ENCODE measurements at regions not wholly inside any gene's neighbourhood (a gene's known extent, or its start where the extent isn't known, plus 50 kb on each side); places are given as distances from the start of the nearest gene placed in this dataset.

DNA sequence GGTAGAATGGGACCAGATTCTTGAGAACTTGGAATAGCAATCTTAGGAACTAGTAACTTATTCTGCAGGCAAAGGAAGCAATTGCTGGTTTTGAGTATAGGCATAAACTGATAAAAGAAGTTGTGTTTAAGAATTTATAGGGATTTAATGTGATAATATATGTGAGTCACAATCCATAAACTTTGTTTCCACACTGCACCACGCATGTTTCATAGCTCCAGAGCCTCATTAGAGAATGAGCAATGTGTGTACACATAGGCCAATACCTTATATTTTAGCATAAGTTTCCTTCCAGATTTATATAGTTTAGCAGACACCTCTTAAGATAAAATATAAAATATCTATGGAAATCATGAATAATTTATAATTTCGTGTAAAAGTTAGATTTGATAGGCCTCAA is 175.5 kb upstream of the SEMA3A start:
- Histone ChIP-seq H3K27me3 (ENCODE audit: low read length) (no peaks in the 10 kb centered on the region), H3K4me1 (ENCODE audit: low read length) (no peaks in the 10 kb centered on the region), H3K79me2 (ENCODE audit: low read length) (no peaks in the 10 kb centered on the region), H3K36me3 (ENCODE audit: insufficient read depth, low read length) (no peaks in the 10 kb centered on the region), H3K9ac (ENCODE audit: low read length) (no peak overlapping the region), H3K27ac (ENCODE audit: low read length) (no peak overlapping the region), H4K20me1 (ENCODE audit: insufficient read depth, low read depth, low read length) (no peaks in the 10 kb centered on the region), H3K4me2 (ENCODE audit: low read depth, low read length, poor library complexity, severe bottlenecking) (no peak overlapping the region), H3K4me3 (ENCODE audit: low read length) (no peak overlapping the region), H3K9me3 (ENCODE audit: low read length) (peaks cover 29% of the 10 kb centered on the region), H2AFZ (ENCODE audit: low read length) (no peak overlapping the region), H3K9me2 (replicated peaks; ENCODE audit: insufficient read depth, low read length) (no peaks in the 10 kb centered on the region)
- no peak for DNase-seq

DNA sequence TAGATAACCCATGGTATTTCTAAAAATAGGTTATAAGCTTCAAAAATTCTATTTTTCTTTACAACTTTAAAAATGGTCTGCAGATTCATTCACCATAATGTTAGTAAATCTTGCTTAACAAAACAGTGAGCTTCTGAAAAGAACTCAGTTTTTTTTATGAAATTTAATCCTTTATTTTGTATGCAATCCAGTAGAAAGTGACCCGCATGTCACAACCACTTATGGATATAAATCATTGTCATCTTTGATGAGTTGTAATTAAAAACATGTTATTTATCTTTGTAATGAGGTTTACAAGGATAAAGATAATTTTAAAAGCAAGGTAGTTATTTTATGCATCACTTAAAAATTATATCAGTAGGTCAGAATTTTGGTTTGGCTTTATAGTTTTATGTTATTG is 173.5 kb upstream of the SEMA3A start:
- no peak for DNase-seq
- H3K4me3 ChIP-seq (ENCODE audit: low read length), result no peak overlapping the region

DNA sequence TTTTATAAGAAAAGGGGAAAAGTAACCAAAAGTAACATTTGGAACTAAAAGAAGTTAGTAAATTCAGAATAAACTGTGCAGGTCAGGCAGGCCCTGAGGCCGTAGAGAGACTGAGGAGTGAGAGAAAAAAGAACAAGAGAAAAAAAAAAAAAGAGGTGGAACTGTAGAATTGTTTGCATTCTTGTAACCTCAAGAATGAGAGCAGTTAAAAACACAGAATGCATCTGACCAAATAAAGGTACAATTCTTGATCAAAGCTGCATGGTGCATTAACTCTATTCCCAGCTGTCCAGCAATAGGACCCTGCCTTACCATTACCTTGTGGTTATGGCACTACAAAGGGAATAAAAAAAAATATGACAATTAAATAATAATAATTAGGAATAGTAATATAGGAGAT is 170.1 kb upstream of the SEMA3A start:
- Histone ChIP-seq H3K4me2 (ENCODE audit: low read depth, low read length, poor library complexity, severe bottlenecking) (no peak overlapping the region), H2AFZ (ENCODE audit: low read length) (no peak overlapping the region), H3K36me3 (ENCODE audit: insufficient read depth, low read length) (no peaks in the 10 kb centered on the region), H4K20me1 (ENCODE audit: insufficient read depth, low read depth, low read length) (no peaks in the 10 kb centered on the region), H3K9me2 (replicated peaks; ENCODE audit: insufficient read depth, low read length) (no peaks in the 10 kb centered on the region), H3K79me2 (ENCODE audit: low read length) (no peaks in the 10 kb centered on the region), H3K9ac (ENCODE audit: low read length) (no peak overlapping the region), H3K27ac (ENCODE audit: low read length) (no peak overlapping the region), H3K4me1 (ENCODE audit: low read length) (no peaks in the 10 kb centered on the region), H3K4me3 (ENCODE audit: low read length) (no peak overlapping the region), H3K27me3 (ENCODE audit: low read length) (no peaks in the 10 kb centered on the region), H3K9me3 (ENCODE audit: low read length) (peaks cover 8% of the 10 kb centered on the region; the same call in 1 of the 2 replicates)
- no peak for DNase-seq

More for the DNA sequence above, 173.5 kb upstream of the SEMA3A start:
- H3K27me3 ChIP-seq (ENCODE audit: low read length), result no peaks in the 10 kb centered on the region
- H3K4me2 ChIP-seq (ENCODE audit: low read depth, low read length, poor library complexity, severe bottlenecking), result no peak overlapping the region
- H2AFZ ChIP-seq (ENCODE audit: low read length), result no peak overlapping the region
- no peak overlapping the region for H3K9ac ChIP-seq (ENCODE audit: low read length)
- H4K20me1 ChIP-seq (ENCODE audit: insufficient read depth, low read depth, low read length), result no peaks in the 10 kb centered on the region
- no peaks in the 10 kb centered on the region for H3K4me1 ChIP-seq (ENCODE audit: low read length)
- no peaks in the 10 kb centered on the region for H3K36me3 ChIP-seq (ENCODE audit: insufficient read depth, low read length)
- no peaks in the 10 kb centered on the region for H3K79me2 ChIP-seq (ENCODE audit: low read length)
- H3K9me2 ChIP-seq (replicated peaks; ENCODE audit: insufficient read depth, low read length), result no peaks in the 10 kb centered on the region
- H3K27ac ChIP-seq (ENCODE audit: low read length), result no peak overlapping the region
- H3K9me3 ChIP-seq (ENCODE audit: low read length), result peaks cover 24% of the 10 kb centered on the region

DNA sequence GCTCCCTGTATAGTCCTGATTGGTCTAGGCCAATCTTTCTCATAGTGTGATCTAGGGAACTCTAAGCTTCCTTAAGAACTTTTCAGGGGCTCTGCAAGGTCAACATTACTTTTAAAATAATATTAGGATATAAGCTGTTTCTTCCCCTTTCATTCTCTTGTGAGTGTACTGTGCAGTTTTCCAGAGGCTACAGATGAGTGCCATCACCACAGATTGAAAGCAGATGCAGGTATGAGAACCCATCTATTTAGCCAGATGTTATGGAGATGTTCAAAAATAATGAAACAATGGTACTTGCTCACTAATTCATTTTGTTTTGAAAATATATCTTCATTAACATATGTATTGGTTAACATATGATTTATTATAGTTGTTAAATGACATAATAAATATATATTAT is 169.2 kb upstream of the SEMA3A start:
- no peak overlapping the region for H3K27ac ChIP-seq (ENCODE audit: low read length)
- H2AFZ ChIP-seq (ENCODE audit: low read length), result no peak overlapping the region
- H3K79me2 ChIP-seq (ENCODE audit: low read length), result no peaks in the 10 kb centered on the region
- no peaks in the 10 kb centered on the region for H3K27me3 ChIP-seq (ENCODE audit: low read length)
- no peaks in the 10 kb centered on the region for H3K36me3 ChIP-seq (ENCODE audit: insufficient read depth, low read length)
- no peak overlapping the region for H3K4me3 ChIP-seq (ENCODE audit: low read length)
- no peak for DNase-seq
- no peak overlapping the region for H3K4me2 ChIP-seq (ENCODE audit: low read depth, low read length, poor library complexity, severe bottlenecking)
- no peaks in the 10 kb centered on the region for H3K4me1 ChIP-seq (ENCODE audit: low read length)
- no peak overlapping the region for H3K9ac ChIP-seq (ENCODE audit: low read length)
- no peaks in the 10 kb centered on the region for H4K20me1 ChIP-seq (ENCODE audit: insufficient read depth, low read depth, low read length)
- peaks cover 8% of the 10 kb centered on the region; the same call in 1 of the 2 replicates for H3K9me3 ChIP-seq (ENCODE audit: low read length)
- H3K9me2 ChIP-seq (replicated peaks; ENCODE audit: insufficient read depth, low read length), result no peaks in the 10 kb centered on the region

DNA sequence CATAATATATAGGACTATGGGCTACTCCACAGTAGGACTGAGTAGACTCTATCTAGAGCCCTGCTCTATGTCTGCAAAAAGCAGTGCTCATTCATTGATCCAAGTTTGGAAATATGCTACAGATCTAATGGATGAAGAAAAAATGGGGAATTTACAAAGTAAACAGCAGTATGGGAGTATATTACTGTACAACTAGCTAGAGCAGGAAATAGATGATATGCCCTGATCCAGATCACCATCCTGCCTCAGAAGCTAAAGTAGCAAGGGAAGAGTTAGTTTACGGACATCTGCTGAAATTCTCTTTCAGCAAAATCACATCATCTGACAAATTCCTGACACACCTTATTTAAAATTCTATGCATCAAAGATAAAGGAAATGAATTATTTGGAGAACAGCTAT is 168.2 kb upstream of the SEMA3A start:
- no peak overlapping the region for H2AFZ ChIP-seq (ENCODE audit: low read length)
- H3K4me3 ChIP-seq (ENCODE audit: low read length), result no peak overlapping the region
- H3K9me2 ChIP-seq (replicated peaks; ENCODE audit: insufficient read depth, low read length), result no peaks in the 10 kb centered on the region
- H3K4me2 ChIP-seq (ENCODE audit: low read depth, low read length, poor library complexity, severe bottlenecking), result no peak overlapping the region
- no peaks in the 10 kb centered on the region for H3K27me3 ChIP-seq (ENCODE audit: low read length)
- no peaks in the 10 kb centered on the region for H3K79me2 ChIP-seq (ENCODE audit: low read length)
- peaks cover 8% of the 10 kb centered on the region; the same call in 1 of the 2 replicates for H3K9me3 ChIP-seq (ENCODE audit: low read length)
- no peaks in the 10 kb centered on the region for H4K20me1 ChIP-seq (ENCODE audit: insufficient read depth, low read depth, low read length)
- no peaks in the 10 kb centered on the region for H3K4me1 ChIP-seq (ENCODE audit: low read length)
- no peaks in the 10 kb centered on the region for H3K36me3 ChIP-seq (ENCODE audit: insufficient read depth, low read length)
- no peak overlapping the region for H3K27ac ChIP-seq (ENCODE audit: low read length)
- DNase-seq, result no peak
- no peak overlapping the region for H3K9ac ChIP-seq (ENCODE audit: low read length)

DNA sequence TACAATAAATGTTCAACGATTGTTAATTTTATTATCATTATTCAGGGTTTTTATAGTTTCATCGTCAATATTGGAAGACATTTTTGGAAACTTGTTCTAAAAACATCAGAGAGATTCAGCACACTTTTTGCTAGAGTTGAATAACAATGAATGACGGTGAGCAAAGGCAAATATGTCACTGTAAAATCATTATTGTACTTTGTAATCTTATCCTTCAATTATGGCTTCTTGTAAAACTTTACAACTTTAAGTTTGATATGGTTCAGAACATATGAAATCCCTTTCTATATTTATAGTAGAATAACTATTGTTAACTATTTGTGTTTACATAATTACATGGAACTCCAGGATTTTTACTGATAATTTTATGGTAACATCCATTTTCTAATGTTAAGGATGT is 167.8 kb upstream of the SEMA3A start:
- Histone ChIP-seq H3K9me2 (replicated peaks; ENCODE audit: insufficient read depth, low read length) (no peaks in the 10 kb centered on the region), H3K4me3 (ENCODE audit: low read length) (no peak overlapping the region), H2AFZ (ENCODE audit: low read length) (no peak overlapping the region), H3K27ac (ENCODE audit: low read length) (no peak overlapping the region), H3K9ac (ENCODE audit: low read length) (no peak overlapping the region), H3K27me3 (ENCODE audit: low read length) (no peaks in the 10 kb centered on the region), H3K79me2 (ENCODE audit: low read length) (no peaks in the 10 kb centered on the region), H3K9me3 (ENCODE audit: low read length) (peaks cover 5% of the 10 kb centered on the region; the same call in 1 of the 2 replicates), H3K4me1 (ENCODE audit: low read length) (no peaks in the 10 kb centered on the region), H3K36me3 (ENCODE audit: insufficient read depth, low read length) (no peaks in the 10 kb centered on the region), H4K20me1 (ENCODE audit: insufficient read depth, low read depth, low read length) (no peaks in the 10 kb centered on the region), H3K4me2 (ENCODE audit: low read depth, low read length, poor library complexity, severe bottlenecking) (no peak overlapping the region)
- DNase-seq, result no peak

DNA sequence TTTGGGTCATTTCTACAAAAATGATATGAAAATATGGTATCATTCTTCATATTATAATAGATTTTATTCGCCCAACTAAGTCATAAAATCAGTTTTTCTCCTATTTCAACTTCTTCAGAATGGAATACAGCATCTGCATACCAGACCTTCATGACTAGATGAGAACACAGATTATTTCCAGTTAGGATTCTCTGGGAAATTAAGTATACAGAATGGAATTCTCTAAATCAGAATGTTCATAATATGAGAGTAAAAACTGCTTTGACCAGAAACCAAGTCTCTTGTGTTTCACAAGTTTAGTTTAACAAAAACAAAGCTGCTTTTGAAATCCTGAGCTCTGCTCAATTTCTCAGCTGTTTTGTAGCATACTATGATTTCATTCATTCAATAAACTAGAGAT is 160.3 kb upstream of the SEMA3A start:
- Histone ChIP-seq H2AFZ (ENCODE audit: low read length) (no peak overlapping the region), H3K4me1 (ENCODE audit: low read length) (no peaks in the 10 kb centered on the region), H3K79me2 (ENCODE audit: low read length) (no peaks in the 10 kb centered on the region), H3K27me3 (ENCODE audit: low read length) (no peaks in the 10 kb centered on the region), H3K27ac (ENCODE audit: low read length) (no peak overlapping the region), H3K9ac (ENCODE audit: low read length) (no peak overlapping the region), H3K9me3 (ENCODE audit: low read length) (peaks cover 1% of the 10 kb centered on the region), H3K9me2 (replicated peaks; ENCODE audit: insufficient read depth, low read length) (no peaks in the 10 kb centered on the region), H4K20me1 (ENCODE audit: insufficient read depth, low read depth, low read length) (no peaks in the 10 kb centered on the region), H3K36me3 (ENCODE audit: insufficient read depth, low read length) (no peaks in the 10 kb centered on the region), H3K4me2 (ENCODE audit: low read depth, low read length, poor library complexity, severe bottlenecking) (no peak overlapping the region), H3K4me3 (ENCODE audit: low read length) (no peak overlapping the region)
- DNase-seq, result no peak

DNA sequence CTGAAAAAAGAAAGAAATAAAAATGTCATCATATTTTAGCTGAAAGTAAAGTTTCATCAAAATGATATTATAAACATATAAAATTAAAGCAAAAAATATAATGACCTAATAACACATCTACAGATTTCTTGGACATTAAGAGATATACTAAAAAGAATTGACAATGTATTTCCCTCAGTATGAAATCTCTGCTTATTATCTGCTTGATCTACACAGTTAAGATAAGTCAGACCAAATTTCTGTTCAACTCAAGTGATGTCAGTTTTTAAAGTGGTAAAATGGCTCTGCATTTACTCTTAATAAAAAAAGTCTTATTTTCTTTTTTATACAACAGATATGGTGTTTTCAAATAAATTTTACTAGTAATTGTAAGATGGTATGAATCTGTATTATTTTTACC is 159.4 kb upstream of the SEMA3A start:
- no peak overlapping the region for H3K4me3 ChIP-seq (ENCODE audit: low read length)
- no peaks in the 10 kb centered on the region for H4K20me1 ChIP-seq (ENCODE audit: insufficient read depth, low read depth, low read length)
- no peak overlapping the region for H3K9ac ChIP-seq (ENCODE audit: low read length)
- H3K27ac ChIP-seq (ENCODE audit: low read length), result no peak overlapping the region
- H3K9me2 ChIP-seq (replicated peaks; ENCODE audit: insufficient read depth, low read length), result no peaks in the 10 kb centered on the region
- peaks cover 4% of the 10 kb centered on the region for H3K9me3 ChIP-seq (ENCODE audit: low read length)
- no peak overlapping the region for H3K4me2 ChIP-seq (ENCODE audit: low read depth, low read length, poor library complexity, severe bottlenecking)
- H3K79me2 ChIP-seq (ENCODE audit: low read length), result no peaks in the 10 kb centered on the region
- H3K4me1 ChIP-seq (ENCODE audit: low read length), result no peaks in the 10 kb centered on the region
- DNase-seq, result no peak
- H3K27me3 ChIP-seq (ENCODE audit: low read length), result no peaks in the 10 kb centered on the region
- no peaks in the 10 kb centered on the region for H3K36me3 ChIP-seq (ENCODE audit: insufficient read depth, low read length)
- no peak overlapping the region for H2AFZ ChIP-seq (ENCODE audit: low read length)

DNA sequence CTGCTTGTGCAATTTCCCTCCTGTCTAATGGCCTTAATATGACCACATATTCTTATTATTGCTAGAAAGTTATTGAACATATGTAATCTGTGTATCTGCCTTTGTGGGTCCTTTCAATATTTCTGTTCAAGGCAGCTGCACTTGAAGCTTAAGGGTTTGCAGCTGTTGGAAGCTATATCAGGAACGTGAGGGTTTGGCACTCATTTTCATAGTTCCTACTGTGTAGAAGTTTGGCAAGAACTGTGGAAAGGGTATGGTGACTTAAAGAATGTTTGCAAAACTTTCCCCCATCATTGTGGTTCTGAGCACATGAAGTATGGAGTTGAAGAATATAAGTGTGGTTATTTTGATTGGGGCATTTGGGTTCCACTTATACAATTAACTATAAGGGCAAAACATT is 144.7 kb upstream of the SEMA3A start:
- H2AFZ ChIP-seq (ENCODE audit: low read length), result no peak overlapping the region
- H3K9me2 ChIP-seq (replicated peaks; ENCODE audit: insufficient read depth, low read length), result no peaks in the 10 kb centered on the region
- H3K4me1 ChIP-seq (ENCODE audit: low read length), result no peaks in the 10 kb centered on the region
- H4K20me1 ChIP-seq (ENCODE audit: insufficient read depth, low read depth, low read length), result no peaks in the 10 kb centered on the region
- H3K9ac ChIP-seq (ENCODE audit: low read length), result no peak overlapping the region
- no peaks in the 10 kb centered on the region for H3K27me3 ChIP-seq (ENCODE audit: low read length)
- H3K79me2 ChIP-seq (ENCODE audit: low read length), result no peaks in the 10 kb centered on the region
- H3K9me3 ChIP-seq (ENCODE audit: low read length), result peaks cover 18% of the 10 kb centered on the region
- H3K27ac ChIP-seq (ENCODE audit: low read length), result no peak overlapping the region
- no peak for DNase-seq
- H3K36me3 ChIP-seq (ENCODE audit: insufficient read depth, low read length), result no peaks in the 10 kb centered on the region
- no peak overlapping the region for H3K4me3 ChIP-seq (ENCODE audit: low read length)
- H3K4me2 ChIP-seq (ENCODE audit: low read depth, low read length, poor library complexity, severe bottlenecking), result no peak overlapping the region
